Cerebellar cortex (tissue), 1 donor: ENCODE measurements at regions not wholly inside any gene's neighbourhood (a gene's known extent, or its start where the extent isn't known, plus 50 kb on each side); places are given as distances from the start of the nearest gene placed in this dataset.

Source experiments
- DNase-seq: peaks from one replicate; pipeline ENCODE4 v3.0.0-alpha.2; 2015; ENCODE audit warnings: low spot score

DNA sequence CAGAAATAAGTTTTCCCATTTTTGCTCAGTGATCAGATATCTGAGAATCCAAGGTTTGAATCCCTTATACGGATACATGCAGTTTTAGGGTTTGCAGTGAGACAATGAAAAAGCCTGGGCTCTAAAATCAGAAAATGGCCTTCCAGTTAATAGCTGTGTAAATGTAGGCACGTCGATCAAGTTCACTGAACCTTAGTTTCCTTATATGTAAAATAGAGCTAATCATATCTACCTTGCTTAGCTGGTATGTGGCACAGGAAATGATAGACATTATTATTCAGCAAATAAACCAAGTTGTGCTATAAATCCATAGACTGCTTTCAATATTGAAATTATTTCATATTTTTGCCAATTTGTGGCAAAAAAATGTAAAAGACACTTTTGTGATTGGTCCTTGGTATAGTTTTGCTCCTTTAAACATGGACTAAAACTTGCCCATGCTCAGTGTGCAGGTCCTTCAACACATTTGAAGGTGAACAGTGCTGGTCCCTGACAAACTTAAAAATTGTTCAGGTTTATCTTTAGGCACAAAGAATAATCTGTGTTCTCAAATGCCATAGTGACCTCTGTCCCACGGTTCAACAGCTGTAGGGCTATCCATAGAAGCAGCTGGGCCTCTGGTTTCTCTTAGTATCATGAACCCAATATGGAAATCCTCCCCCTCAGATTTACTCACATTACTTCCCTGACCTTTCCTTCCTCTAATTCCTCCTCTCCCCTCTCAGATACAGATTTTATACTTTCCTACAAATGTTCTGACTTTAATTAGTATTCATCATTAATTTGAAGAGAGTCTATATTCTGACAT lies 51.0 kb downstream of the CCDC54 start:
- peak; percentile 15 for DNase-seq

DNA sequence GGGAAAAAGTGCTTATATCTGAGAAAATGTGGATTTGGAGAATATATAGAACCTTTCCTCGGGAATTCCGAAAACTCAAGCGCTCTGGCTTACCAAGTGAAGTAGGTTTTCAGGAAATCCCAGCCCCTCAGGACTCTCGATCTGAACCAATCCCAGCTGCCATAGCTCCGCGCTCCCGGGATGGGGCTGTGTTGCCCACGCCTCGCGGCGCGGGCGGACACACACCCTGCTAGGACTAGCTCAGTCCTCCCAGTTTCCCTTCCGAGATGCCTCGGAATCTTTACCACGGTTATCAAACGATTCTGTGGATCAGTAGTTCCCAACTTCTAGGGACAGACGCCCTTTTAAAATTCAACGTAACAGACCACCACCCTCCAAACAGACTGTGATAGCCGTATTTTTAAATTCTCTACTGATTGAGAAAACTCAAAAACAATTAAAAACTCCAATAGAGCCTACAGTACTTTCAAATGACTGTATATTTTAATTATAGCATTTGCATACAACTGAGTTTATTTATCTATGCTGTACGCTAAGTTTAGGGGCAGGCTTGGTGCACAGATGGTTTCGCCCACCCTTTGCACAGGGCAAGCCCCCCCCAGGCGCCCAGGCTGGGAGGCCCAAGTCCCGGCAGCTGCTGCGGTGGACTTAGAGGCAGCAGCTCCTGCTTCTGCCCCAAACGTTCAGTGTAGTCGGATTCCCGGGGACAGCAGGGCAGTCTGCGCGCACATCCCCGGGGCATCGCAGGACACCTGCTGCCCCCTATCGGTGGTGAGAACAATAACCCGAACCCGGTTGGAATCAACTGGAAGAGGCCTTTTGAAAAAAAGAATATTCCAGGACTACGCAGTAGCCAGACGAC lies 52.3 kb downstream of the CCDC54 start:
- DNase-seq = peak; percentile 78

GRCh38 chr3:107430214-107430995 lies 53.2 kb downstream of the CCDC54 start:
- DNase-seq = peak; percentile 28

- peak; percentile 45 for DNase-seq
Observed at GRCh38 chr3:107430996-107431245, 53.7 kb downstream of the CCDC54 start.

DNA sequence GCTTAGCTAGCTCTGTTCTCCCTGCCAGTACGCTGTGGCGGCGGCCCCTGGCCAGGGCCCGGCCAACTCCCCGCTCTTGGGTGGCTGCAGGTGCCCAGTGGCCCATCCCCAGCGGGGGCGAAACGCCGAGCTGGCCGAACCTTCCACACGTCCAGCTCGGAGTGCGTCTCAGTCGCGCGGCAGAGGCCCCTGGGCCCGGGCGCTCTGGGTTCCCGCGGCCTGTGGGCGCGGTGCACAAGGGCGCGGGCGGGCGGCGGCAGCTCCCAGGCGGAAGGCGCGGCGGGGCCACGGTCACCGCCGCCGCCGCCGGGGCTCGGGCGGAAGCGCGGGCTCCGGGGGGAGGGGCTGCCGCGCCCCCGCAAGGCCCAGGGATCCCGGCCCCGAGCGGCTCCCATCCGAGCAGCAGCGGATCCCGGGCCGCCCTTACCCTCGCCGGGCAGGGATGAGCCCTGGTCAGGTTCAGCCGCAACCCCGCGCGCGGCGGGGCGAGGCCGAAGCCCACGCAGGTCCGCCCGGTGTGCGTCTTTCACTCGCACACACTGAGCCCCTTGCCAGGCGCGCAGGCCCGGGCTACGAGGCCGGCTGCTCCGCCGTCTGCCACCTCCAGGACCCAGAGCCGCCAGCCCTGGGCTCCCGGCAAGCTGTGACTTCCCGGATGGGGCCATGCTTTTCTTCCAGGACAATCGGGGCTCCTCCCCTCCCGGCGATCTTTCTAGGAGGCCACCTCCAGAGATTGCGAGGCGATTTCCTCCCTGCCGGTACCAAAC lies 54.2 kb downstream of the CCDC54 start:
- DNase-seq = peak; percentile 67

DNA sequence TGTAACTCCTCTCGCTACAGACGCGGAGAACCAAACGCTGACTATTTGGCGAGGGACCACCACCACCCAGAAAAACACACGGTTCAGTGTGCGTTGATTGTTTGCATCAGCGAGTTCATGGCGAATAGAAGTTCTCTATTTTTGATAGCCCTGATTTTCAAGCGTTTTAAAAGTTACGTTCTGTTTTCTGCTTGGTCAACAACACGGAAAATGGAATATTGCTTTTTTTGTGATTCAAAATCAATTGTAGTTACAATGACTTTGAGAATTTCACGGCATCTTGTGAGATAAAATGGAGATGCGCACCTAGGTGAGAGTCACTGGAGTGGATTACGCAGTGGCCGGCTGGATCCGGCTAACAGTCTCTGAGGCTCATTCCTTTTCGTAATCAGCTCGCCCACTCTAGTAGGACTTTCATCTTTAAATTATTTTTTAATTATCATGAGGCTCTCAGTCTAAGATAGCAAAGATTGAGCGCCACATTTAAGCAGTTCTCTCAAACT lies 54.8 kb downstream of the CCDC54 start:
- peak; percentile 31 for DNase-seq

DNA sequence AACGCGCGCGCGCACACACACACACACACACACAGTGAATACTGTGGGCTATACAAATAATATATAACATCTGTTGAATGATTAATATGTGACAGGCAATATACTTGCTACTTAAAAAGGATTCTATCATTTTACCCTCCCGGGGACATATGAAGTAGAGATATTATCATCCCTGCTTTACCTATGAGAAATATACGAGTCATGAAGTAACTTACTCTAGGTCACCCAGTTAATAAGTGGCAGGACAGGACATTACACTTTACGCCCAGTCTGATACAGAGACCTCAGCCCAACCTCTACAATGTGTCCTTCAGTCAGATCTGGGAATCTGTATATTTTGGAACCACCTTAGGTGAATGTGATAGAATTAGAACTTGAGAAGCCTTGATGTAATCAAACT lies 55.4 kb downstream of the CCDC54 start:
- no peak for DNase-seq

DNA sequence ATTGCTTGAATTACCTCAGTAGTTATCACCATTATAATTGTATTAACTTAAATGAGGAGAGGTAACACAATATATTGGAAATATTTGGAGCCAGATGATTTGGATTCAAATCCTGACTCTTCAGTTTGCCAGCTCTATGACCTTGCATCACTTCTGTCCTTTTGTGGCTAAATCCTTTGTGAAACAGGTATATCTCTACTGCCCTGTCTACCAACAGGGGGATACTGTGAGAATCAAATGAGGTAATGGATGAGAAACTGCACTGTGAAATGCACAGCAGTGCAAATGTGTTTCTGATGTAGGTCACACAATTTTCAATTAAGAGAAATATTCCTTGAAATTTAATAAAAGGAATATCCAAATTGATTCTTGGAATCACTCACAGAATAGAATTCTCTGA lies 58.8 kb downstream of the CCDC54 start:
- no peak for DNase-seq

GRCh38 chr3:107438671-107439070 lies 61.4 kb downstream of the CCDC54 start:
- no peak for DNase-seq

GRCh38 chr3:107441617-107442016 lies 64.4 kb downstream of the CCDC54 start:
- no peak for DNase-seq

DNA sequence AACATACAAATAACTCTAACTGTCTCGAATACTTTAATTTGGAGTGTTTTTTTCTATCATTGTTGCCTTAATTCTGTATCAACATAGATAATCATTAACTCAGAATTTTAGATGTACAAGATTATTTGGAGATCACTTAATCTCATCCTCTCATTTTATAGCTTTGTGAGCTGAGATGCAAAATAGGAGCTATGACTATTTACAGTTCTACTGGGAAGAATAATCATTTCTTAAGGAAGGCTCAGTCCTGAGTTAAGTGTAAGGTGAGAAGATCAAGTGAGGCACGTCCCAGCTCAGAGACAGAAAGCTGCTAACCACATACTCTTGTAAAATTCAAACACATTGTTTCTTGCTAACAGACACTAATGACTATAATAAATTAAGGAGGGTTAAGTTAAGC lies 66.2 kb downstream of the CCDC54 start:
- DNase-seq = no peak

DNA sequence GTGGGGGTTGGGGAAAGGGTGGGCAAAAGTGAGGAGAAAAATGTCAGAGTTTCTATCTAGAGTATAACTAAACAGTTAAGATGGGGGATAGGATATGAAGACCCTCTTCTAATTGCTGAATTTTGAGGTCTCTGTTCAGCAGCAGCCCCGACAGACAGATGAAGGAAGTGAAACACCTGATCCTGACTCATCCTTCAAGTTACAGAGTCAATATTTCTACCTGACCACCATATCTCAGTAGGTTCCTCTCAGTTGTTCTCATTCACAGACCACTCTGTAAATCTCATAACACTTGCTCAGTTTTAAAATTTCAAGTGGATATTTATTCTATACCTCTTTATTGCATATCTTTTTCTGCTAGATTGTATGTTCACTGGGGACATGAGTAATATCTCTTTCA lies 69.5 kb downstream of the CCDC54 start:
- no peak for DNase-seq

GRCh38 chr3:107450254-107450893 lies 72.4 kb upstream of the BBX start:
- DNase-seq = no peak

DNA sequence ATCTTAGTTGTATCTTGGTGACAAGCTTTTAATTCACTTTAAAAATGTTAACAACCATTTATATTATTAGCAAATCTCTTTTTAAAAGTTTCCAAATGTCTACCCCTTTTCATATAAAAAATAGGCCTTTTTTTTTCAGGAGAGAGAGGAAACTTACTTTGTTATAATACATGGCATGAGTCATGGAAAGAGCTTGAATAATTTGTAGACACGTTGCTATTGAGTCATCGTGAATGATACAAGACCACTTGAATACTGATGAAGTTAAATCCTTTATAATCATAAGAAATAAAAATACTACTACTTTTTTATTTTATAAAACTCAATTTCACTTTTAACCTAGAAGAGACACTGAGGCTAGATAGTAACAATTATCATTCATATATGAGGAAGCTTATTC lies 70.3 kb upstream of the BBX start:
- no peak for DNase-seq

DNA sequence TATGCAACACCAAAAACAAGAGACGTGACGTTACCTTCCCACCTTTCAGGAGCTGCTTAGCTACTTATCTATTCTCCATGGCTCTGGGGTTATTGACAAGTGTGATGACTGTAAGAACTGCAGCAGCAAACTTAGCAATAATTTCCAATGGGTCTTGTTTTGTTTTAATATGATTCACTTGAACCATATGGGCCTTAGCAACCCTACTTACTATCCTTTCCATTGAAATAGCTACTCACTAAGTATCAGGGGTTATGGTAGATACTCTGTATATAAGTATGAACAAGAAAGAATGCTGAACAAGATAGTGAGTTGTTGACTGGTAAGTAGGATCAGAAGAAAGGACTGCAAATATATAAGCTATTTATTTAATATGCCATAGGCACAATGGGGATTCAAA lies 69.3 kb upstream of the BBX start:
- DNase-seq = no peak

GRCh38 chr3:107455621-107456020 lies 67.1 kb upstream of the BBX start:
- no peak for DNase-seq

GRCh38 chr3:107456501-107456900 lies 66.3 kb upstream of the BBX start:
- no peak for DNase-seq

DNA sequence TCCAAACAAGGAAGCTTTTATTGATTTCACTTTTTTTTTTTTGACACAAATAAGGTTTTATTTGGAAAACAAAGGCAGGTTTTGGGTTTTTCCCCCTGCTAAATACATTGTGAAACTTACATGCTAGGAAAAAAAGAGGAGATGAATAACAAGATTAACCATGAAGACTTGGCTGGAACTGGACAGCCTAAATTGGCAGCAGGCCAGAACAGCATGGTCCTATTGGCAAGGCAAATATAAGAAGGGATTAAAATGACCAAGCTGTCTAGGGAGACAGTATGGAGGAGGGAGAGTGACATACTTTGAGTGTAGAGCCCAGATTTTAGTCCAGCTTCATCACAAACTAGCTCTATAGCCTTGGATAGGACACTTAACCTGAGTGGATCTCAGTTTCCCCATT lies 63.9 kb upstream of the BBX start:
- DNase-seq = peak; percentile 2

GRCh38 chr3:107461721-107462120 lies 61.0 kb upstream of the BBX start:
- no peak for DNase-seq

GRCh38 chr3:107464037-107464436 lies 58.7 kb upstream of the BBX start:
- DNase-seq = no peak

DNA sequence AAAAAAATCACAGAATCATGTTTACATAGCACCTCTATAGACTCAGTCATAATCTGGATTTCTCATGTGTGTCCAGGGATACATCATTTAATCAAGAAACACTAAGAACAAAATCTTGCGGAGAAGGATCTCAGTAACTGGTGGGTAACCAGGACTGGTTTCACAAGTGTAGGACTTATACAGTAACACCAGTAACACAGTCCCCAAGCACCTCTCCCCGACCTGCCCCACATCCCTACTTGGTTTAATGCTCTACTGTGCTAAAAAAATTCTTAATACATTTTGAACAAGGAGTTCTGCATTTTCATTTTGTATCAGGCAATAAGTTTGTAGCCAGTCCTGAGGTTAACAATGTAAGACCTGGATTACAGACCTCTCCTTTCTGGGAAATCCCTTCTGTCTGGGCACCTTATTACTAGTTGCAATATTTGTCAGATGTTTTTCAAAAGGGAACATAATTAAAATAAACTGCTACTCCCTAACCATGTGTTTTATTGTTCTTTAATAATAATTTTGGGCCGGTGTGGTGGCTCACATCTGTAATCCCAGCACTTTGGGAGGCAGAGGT lies 57.6 kb upstream of the BBX start:
- no peak for DNase-seq
